ENCODE measurements at regions not wholly inside any gene's neighbourhood (a gene's known extent, or its start where the extent isn't known, plus 50 kb on each side); places are given as distances from the start of the nearest gene placed in this dataset.

GRCh38 chr13:21850013-21851006, 179.4 kb downstream of the FGF9 start:
- Histone ChIP-seq H3K4me1 (no peaks in the 10 kb centered on the region), H3K27me3 (no peaks in the 10 kb centered on the region), H3K4me3 (no peak overlapping the region), H3K27ac (no peak overlapping the region), H3K36me3 (no peaks in the 10 kb centered on the region), H3K9me3 (no peaks in the 10 kb centered on the region)
- 63 to 74% (median 70%) methylated on average over 11 of the region's 11 CpGs for WGBS, 5 donors
- TF ChIP-seq POLR2AphosphoS5 (IDR thresholded peaks at IDR 0.05), result no peak
- no peak for TF ChIP-seq CTCF (IDR thresholded peaks at IDR 0.05)
- TF ChIP-seq POLR2A (IDR thresholded peaks at IDR 0.05), result no peak
- TF ChIP-seq EP300 (IDR thresholded peaks at IDR 0.05), result no peak
- intact Hi-C loops (cut with DNase I; ENCODE audit: low total_unique reads), result no loop called here
- DNase-seq, result no peak

GRCh38 chr13:21852043-21852442, 181.2 kb downstream of the FGF9 start:
- no peaks in the 10 kb centered on the region for H3K9me3 ChIP-seq
- H3K4me3 ChIP-seq, result no peak overlapping the region
- no peaks in the 10 kb centered on the region for H3K36me3 ChIP-seq
- DNase-seq, result no peak
- WGBS, 5 donors, result 86 to 97% (median 90%) methylated on average over 1 of the region's 1 CpG
- TF ChIP-seq POLR2AphosphoS5 (IDR thresholded peaks at IDR 0.05) (no peak), EP300 (IDR thresholded peaks at IDR 0.05) (no peak), POLR2A (IDR thresholded peaks at IDR 0.05) (no peak), CTCF (IDR thresholded peaks at IDR 0.05) (no peak)
- H3K27ac ChIP-seq, result no peak overlapping the region
- no peaks in the 10 kb centered on the region for H3K4me1 ChIP-seq
- intact Hi-C loops (cut with DNase I; ENCODE audit: low total_unique reads), result no loop called here
- no peaks in the 10 kb centered on the region for H3K27me3 ChIP-seq

GRCh38 chr13:21853779-21854178, 182.9 kb downstream of the FGF9 start:
- no peaks in the 10 kb centered on the region for H3K36me3 ChIP-seq
- DNase-seq, result no peak
- H3K27me3 ChIP-seq, result no peaks in the 10 kb centered on the region
- intact Hi-C loops (cut with DNase I; ENCODE audit: low total_unique reads), result no loop called here
- no peaks in the 10 kb centered on the region for H3K4me1 ChIP-seq
- TF ChIP-seq CTCF (IDR thresholded peaks at IDR 0.05) (no peak), POLR2AphosphoS5 (IDR thresholded peaks at IDR 0.05) (no peak), POLR2A (IDR thresholded peaks at IDR 0.05) (no peak), EP300 (IDR thresholded peaks at IDR 0.05) (no peak)
- H3K27ac ChIP-seq, result no peak overlapping the region
- no peaks in the 10 kb centered on the region for H3K9me3 ChIP-seq
- no peak overlapping the region for H3K4me3 ChIP-seq
- 90 to 100% (median 95%) methylated on average over 1 of the region's 1 CpG for WGBS, 5 donors

GRCh38 chr13:21868823-21869222, 197.9 kb downstream of the FGF9 start:
- no peak for DNase-seq
- Histone ChIP-seq H3K4me1 (peaks cover 0 to 5% (median 0%) of the 10 kb centered on the region in 4 donors), H3K27ac (no peak overlapping the region), H3K27me3 (no peaks in the 10 kb centered on the region), H3K4me3 (no peak overlapping the region), H3K36me3 (no peaks in the 10 kb centered on the region), H3K9me3 (no peaks in the 10 kb centered on the region)
- intact Hi-C loops (cut with DNase I; ENCODE audit: low total_unique reads), result no loop called here
- TF ChIP-seq POLR2A (IDR thresholded peaks at IDR 0.05), result no peak
- no peak for TF ChIP-seq POLR2AphosphoS5 (IDR thresholded peaks at IDR 0.05)
- no peak for TF ChIP-seq CTCF (IDR thresholded peaks at IDR 0.05)
- TF ChIP-seq EP300 (IDR thresholded peaks at IDR 0.05), result no peak
